Liver (tissue), 3 donors: ENCODE measurements at regions not wholly inside any gene's neighbourhood (a gene's known extent, or its start where the extent isn't known, plus 50 kb on each side); places are given as distances from the start of the nearest gene placed in this dataset.

ENCODE experiments used
- ATF3 ChIP-seq: IDR thresholded peaks from 2 replicates; pipeline ENCODE4 v1.6.1; 2016; ENCODE audit warnings: antibody characterized with exemption
- CTCF ChIP-seq: fragments of 150-350 bp; IDR thresholded peaks from 2 replicates; pipeline ENCODE4 v1.5.1; 2017; ENCODE audit warnings: improper control_type of control experiment, low read depth, low read length; ENCODE audit not compliant: missing input control
- HNF4A ChIP-seq, 2 donors: conservative IDR thresholded peaks; 2 replicates each; pipeline ENCODE4 v1.6.1; 2016; ENCODE audit warnings: antibody characterized with exemption in 2 of 2, mild to moderate bottlenecking in 2 of 2
- TF ChIP-seq, protein P1 (sequence below): IDR thresholded peaks from 2 replicates; pipeline ENCODE4 v1.6.1; 2016; ENCODE audit warnings: antibody characterized with exemption, mild to moderate bottlenecking
- donor health status: healthy.
- donor health status: healthy.

- no peak for TF ChIP-seq ATF3
- no peak for TF ChIP-seq HNF4A (conservative IDR thresholded peaks at IDR 0.05)
- TF ChIP-seq, protein P1, sequence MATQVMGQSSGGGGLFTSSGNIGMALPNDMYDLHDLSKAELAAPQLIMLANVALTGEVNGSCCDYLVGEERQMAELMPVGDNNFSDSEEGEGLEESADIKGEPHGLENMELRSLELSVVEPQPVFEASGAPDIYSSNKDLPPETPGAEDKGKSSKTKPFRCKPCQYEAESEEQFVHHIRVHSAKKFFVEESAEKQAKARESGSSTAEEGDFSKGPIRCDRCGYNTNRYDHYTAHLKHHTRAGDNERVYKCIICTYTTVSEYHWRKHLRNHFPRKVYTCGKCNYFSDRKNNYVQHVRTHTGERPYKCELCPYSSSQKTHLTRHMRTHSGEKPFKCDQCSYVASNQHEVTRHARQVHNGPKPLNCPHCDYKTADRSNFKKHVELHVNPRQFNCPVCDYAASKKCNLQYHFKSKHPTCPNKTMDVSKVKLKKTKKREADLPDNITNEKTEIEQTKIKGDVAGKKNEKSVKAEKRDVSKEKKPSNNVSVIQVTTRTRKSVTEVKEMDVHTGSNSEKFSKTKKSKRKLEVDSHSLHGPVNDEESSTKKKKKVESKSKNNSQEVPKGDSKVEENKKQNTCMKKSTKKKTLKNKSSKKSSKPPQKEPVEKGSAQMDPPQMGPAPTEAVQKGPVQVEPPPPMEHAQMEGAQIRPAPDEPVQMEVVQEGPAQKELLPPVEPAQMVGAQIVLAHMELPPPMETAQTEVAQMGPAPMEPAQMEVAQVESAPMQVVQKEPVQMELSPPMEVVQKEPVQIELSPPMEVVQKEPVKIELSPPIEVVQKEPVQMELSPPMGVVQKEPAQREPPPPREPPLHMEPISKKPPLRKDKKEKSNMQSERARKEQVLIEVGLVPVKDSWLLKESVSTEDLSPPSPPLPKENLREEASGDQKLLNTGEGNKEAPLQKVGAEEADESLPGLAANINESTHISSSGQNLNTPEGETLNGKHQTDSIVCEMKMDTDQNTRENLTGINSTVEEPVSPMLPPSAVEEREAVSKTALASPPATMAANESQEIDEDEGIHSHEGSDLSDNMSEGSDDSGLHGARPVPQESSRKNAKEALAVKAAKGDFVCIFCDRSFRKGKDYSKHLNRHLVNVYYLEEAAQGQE = no peak
- TF ChIP-seq CTCF = no peak
Observed at GRCh38 chr20:20897922-20898321, 185.5 kb upstream of the RALGAPA2 start.
